Endothelial cell (in vitro differentiated cells): ENCODE measurements at regions not wholly inside any gene's neighbourhood (a gene's known extent, or its start where the extent isn't known, plus 50 kb on each side); places are given as distances from the start of the nearest gene placed in this dataset.

Experiments
- DNase-seq: peaks from one replicate; pipeline ENCODE4 v3.0.0; 2021; ENCODE audit warnings: low spot score
- H3K27ac Mint-ChIP-seq: one replicate; pipeline ENCODE4 v1.8.0; 2021; ENCODE audit warnings: mixed read lengths, inconsistent platforms; ENCODE audit not compliant: unreplicated experiment
- H3K27me3 Mint-ChIP-seq: one replicate; pipeline ENCODE4 v1.8.0; 2021; ENCODE audit warnings: mild to moderate bottlenecking, moderate library complexity, mixed read lengths, inconsistent platforms; ENCODE audit not compliant: unreplicated experiment
- H3K36me3 Mint-ChIP-seq: one replicate; pipeline ENCODE4 v1.8.0; 2021; ENCODE audit warnings: mild to moderate bottlenecking, low read depth, mixed read lengths, inconsistent platforms; ENCODE audit not compliant: unreplicated experiment
- H3K4me1 Mint-ChIP-seq: one replicate; pipeline ENCODE4 v1.8.0; 2021; ENCODE audit warnings: mild to moderate bottlenecking, mixed read lengths, inconsistent platforms; ENCODE audit not compliant: unreplicated experiment
- H3K4me3 Mint-ChIP-seq: one replicate; pipeline ENCODE4 v1.8.0; 2021; ENCODE audit warnings: mild to moderate bottlenecking, mixed read lengths, inconsistent platforms; ENCODE audit not compliant: unreplicated experiment
- H3K9me3 Mint-ChIP-seq: one replicate; pipeline ENCODE4 v1.8.0; 2021; ENCODE audit warnings: mixed read lengths, inconsistent platforms; ENCODE audit not compliant: unreplicated experiment
- TF ChIP-seq, protein P1 (sequence below): fragments of 200-600 bp; sonication (generic); IDR thresholded peaks from one replicate; pipeline ENCODE4 v1.5.0; 2021; ENCODE audit warnings: antibody characterized with exemption; ENCODE audit not compliant: unreplicated experiment

DNA sequence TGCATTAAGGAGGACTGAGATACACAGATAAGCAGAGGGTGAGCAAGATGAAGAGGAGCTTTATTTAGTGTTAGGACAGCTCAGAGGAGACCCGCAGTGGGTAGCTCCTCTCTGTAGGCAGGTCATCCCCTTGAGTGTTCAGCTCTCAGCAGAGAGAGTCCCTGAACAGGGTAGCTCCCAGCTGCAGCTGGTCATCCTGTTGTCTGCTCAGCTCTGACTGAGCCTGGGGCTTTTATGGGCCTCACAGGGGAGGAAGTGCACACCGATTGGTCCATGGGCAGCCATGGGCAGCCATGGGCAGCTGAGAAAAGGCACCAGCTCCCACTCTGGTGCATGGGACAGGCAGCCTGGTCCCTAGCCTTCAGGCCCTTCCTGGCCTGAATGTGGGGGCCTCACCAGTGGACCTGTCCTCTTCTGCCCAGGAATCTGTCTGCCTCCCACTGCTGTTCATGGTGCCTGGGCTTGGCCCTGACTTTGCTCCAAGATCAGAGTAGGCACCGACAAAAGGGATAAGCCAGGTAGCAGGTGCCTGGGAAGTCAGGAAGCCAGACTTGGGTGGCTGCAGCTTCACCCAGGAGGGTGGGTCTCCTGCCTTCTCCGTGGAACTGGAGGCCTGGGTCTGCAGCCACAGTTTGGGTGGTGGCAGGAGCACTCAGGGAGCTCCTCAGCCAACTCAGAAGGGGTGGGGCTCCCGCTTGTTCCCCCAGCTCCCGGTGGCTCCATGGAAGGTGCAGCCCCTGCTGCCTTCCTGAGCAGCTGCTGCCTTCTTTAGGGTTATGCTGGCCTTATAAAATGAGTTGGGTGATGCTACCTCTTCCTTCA lies 54.7 kb downstream of the MYEOV start:
- peaks cover 2% of the 10 kb centered on the region for H3K27me3 Mint-ChIP-seq
- TF ChIP-seq, protein P1, sequence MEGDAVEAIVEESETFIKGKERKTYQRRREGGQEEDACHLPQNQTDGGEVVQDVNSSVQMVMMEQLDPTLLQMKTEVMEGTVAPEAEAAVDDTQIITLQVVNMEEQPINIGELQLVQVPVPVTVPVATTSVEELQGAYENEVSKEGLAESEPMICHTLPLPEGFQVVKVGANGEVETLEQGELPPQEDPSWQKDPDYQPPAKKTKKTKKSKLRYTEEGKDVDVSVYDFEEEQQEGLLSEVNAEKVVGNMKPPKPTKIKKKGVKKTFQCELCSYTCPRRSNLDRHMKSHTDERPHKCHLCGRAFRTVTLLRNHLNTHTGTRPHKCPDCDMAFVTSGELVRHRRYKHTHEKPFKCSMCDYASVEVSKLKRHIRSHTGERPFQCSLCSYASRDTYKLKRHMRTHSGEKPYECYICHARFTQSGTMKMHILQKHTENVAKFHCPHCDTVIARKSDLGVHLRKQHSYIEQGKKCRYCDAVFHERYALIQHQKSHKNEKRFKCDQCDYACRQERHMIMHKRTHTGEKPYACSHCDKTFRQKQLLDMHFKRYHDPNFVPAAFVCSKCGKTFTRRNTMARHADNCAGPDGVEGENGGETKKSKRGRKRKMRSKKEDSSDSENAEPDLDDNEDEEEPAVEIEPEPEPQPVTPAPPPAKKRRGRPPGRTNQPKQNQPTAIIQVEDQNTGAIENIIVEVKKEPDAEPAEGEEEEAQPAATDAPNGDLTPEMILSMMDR = no peak
- DNase-seq = no peak
- peak overlapping the region; percentile 59 for H3K4me3 Mint-ChIP-seq
- H3K27ac Mint-ChIP-seq = no peak overlapping the region
- H3K4me1 Mint-ChIP-seq = no peaks in the 10 kb centered on the region
- H3K9me3 Mint-ChIP-seq = no peaks in the 10 kb centered on the region
- peaks cover 3% of the 10 kb centered on the region for H3K36me3 Mint-ChIP-seq

DNA sequence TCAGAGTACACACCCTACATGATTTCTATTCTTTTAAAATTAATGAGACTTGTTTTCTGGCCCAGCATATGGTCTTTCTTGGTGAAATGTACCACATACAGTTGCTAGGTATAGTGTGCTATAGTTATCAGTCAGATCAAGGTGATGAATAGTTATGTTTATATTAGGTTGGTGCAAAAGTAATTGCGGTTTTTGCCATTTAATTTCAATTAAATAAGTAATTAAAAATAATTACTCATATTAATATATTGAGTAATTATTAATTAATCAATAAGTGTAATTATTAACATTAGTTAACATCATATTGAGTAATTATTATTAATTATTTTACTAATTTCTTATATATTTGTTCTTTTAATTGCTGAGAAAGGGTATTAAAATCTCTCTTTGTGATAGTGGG lies 56.1 kb downstream of the MYEOV start:
- Mint-ChIP-seq H3K27me3 (no peaks in the 10 kb centered on the region), H3K9me3 (no peaks in the 10 kb centered on the region), H3K27ac (no peak overlapping the region), H3K4me3 (no peak overlapping the region), H3K4me1 (no peaks in the 10 kb centered on the region), H3K36me3 (peaks cover 3% of the 10 kb centered on the region)
- no peak for DNase-seq
- TF ChIP-seq, protein P1 = no peak

DNA sequence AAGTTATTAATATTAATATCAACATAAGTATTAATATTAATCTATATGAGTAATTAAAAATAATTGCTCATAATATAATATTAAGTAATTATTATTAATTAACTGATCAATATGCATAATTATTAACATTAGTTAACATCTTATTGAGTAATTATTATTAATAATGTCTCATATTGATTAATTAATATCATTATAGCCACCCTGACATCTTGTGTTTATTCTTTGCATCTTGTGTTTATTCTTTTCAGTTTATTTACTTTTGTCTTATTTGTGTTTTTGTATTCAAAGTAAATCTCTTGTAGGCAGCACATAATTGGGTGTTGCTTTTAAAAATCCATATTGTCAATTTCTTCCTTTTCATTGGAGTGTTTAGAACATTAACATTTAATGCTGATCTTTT lies 56.6 kb downstream of the MYEOV start:
- H3K27me3 Mint-ChIP-seq = no peaks in the 10 kb centered on the region
- no peak overlapping the region for H3K27ac Mint-ChIP-seq
- H3K4me3 Mint-ChIP-seq = no peak overlapping the region
- no peak for DNase-seq
- H3K9me3 Mint-ChIP-seq = no peaks in the 10 kb centered on the region
- H3K4me1 Mint-ChIP-seq = no peaks in the 10 kb centered on the region
- TF ChIP-seq, protein P1 = no peak
- H3K36me3 Mint-ChIP-seq = peaks cover 3% of the 10 kb centered on the region

DNA sequence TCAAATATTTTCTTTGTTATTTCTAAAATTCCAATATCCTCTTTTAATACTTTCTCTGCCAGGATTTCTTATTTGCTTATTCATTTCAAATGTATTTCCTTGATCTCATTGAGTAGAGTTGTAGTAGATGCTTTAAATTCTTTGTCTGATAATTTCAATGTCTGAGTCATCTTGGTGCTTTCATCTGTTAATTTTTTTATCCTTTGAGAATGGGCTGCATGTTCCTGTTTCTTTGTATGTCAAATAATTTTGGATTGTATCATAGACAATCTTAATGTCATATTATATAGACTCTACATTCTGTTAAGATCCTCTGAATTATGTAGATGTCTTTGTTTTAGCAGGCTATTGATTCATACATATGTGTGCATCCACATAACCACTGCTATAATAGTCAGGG lies 57.5 kb downstream of the MYEOV start:
- Mint-ChIP-seq H3K27me3 (no peaks in the 10 kb centered on the region), H3K9me3 (no peaks in the 10 kb centered on the region), H3K36me3 (peaks cover 3% of the 10 kb centered on the region), H3K4me1 (no peaks in the 10 kb centered on the region), H3K27ac (no peak overlapping the region), H3K4me3 (no peak overlapping the region)
- DNase-seq = no peak
- TF ChIP-seq, protein P1 = no peak

DNA sequence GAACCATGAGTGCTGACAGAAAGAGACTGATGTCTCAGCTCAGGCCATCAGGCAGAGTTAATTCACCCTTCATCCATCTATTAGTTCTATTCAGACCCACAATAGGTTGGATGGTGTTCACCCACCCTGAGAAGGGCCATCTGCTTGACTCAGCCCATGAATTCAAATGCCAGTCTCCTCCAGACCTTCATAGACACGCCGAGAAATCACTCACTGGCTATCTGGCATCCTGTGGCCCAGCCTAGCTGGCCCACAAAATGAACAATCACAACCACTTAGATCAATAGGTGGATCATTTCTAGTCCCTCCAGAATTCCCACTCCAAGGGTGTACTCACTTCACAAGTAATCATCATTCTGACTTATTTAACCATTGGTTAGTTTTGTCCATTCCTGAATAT lies 58.2 kb downstream of the MYEOV start:
- H3K4me3 Mint-ChIP-seq = no peak overlapping the region
- no peaks in the 10 kb centered on the region for H3K4me1 Mint-ChIP-seq
- no peaks in the 10 kb centered on the region for H3K27me3 Mint-ChIP-seq
- peaks cover 3% of the 10 kb centered on the region for H3K36me3 Mint-ChIP-seq
- H3K27ac Mint-ChIP-seq = no peak overlapping the region
- TF ChIP-seq, protein P1 = no peak
- no peaks in the 10 kb centered on the region for H3K9me3 Mint-ChIP-seq
- DNase-seq = no peak
